Glutamatergic neuron (in vitro differentiated cells): ENCODE measurements at regions not wholly inside any gene's neighbourhood (a gene's known extent, or its start where the extent isn't known, plus 50 kb on each side); places are given as distances from the start of the nearest gene placed in this dataset.

Experiments used
- DNase-seq: peaks from one replicate; pipeline ENCODE4 v3.0.0; 2022
- H3K27ac Mint-ChIP-seq: one replicate; pipeline ENCODE4 v1.8.0; 2020; ENCODE audit warnings: mild to moderate bottlenecking, mixed read lengths, inconsistent platforms; ENCODE audit not compliant: unreplicated experiment
- H3K27me3 Mint-ChIP-seq: one replicate; pipeline ENCODE4 v1.8.0; 2020; ENCODE audit warnings: mild to moderate bottlenecking, moderate library complexity, mixed read lengths, inconsistent platforms; ENCODE audit not compliant: unreplicated experiment
- H3K36me3 Mint-ChIP-seq: one replicate; pipeline ENCODE4 v1.8.0; 2020; ENCODE audit warnings: mild to moderate bottlenecking, mixed read lengths, inconsistent platforms; ENCODE audit not compliant: unreplicated experiment
- H3K4me1 Mint-ChIP-seq: one replicate; pipeline ENCODE4 v1.8.0; 2020; ENCODE audit warnings: mild to moderate bottlenecking, low read depth, mixed read lengths, inconsistent platforms; ENCODE audit not compliant: unreplicated experiment
- H3K4me3 Mint-ChIP-seq: one replicate; pipeline ENCODE4 v1.8.0; 2020; ENCODE audit warnings: mild to moderate bottlenecking, mixed read lengths, inconsistent platforms; ENCODE audit not compliant: unreplicated experiment
- H3K9me3 Mint-ChIP-seq: one replicate; pipeline ENCODE4 v1.8.0; 2020; ENCODE audit warnings: mild to moderate bottlenecking, moderate library complexity, mixed read lengths, inconsistent platforms; ENCODE audit not compliant: unreplicated experiment
- TF ChIP-seq, protein P1 (sequence below): fragments of 200-600 bp; sonication (generic); IDR thresholded peaks from one replicate; pipeline ENCODE4 v1.5.0; 2021; ENCODE audit not compliant: partially characterized antibody, unreplicated experiment

- H3K9me3 Mint-ChIP-seq: no peaks in the 10 kb centered on the region
- no peak overlapping the region for H3K4me3 Mint-ChIP-seq
- no peaks in the 10 kb centered on the region for H3K36me3 Mint-ChIP-seq
- no peak overlapping the region for H3K27ac Mint-ChIP-seq
- TF ChIP-seq, protein P1, sequence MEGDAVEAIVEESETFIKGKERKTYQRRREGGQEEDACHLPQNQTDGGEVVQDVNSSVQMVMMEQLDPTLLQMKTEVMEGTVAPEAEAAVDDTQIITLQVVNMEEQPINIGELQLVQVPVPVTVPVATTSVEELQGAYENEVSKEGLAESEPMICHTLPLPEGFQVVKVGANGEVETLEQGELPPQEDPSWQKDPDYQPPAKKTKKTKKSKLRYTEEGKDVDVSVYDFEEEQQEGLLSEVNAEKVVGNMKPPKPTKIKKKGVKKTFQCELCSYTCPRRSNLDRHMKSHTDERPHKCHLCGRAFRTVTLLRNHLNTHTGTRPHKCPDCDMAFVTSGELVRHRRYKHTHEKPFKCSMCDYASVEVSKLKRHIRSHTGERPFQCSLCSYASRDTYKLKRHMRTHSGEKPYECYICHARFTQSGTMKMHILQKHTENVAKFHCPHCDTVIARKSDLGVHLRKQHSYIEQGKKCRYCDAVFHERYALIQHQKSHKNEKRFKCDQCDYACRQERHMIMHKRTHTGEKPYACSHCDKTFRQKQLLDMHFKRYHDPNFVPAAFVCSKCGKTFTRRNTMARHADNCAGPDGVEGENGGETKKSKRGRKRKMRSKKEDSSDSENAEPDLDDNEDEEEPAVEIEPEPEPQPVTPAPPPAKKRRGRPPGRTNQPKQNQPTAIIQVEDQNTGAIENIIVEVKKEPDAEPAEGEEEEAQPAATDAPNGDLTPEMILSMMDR: no peak
- DNase-seq: no peak
- peaks cover 4% of the 10 kb centered on the region for H3K27me3 Mint-ChIP-seq
- peaks cover 5% of the 10 kb centered on the region for H3K4me1 Mint-ChIP-seq
Observed at GRCh38 chr4:85419103-85419502, 55.8 kb upstream of the ARHGAP24 start.

- Mint-ChIP-seq H3K4me1 (peaks cover 5% of the 10 kb centered on the region), H3K27me3 (peaks cover 4% of the 10 kb centered on the region), H3K9me3 (no peaks in the 10 kb centered on the region), H3K27ac (no peak overlapping the region), H3K36me3 (no peaks in the 10 kb centered on the region), H3K4me3 (no peak overlapping the region)
- no peak for DNase-seq
- TF ChIP-seq, protein P1: no peak
Observed at GRCh38 chr4:85420831-85421230, 54.1 kb upstream of the ARHGAP24 start.

DNA sequence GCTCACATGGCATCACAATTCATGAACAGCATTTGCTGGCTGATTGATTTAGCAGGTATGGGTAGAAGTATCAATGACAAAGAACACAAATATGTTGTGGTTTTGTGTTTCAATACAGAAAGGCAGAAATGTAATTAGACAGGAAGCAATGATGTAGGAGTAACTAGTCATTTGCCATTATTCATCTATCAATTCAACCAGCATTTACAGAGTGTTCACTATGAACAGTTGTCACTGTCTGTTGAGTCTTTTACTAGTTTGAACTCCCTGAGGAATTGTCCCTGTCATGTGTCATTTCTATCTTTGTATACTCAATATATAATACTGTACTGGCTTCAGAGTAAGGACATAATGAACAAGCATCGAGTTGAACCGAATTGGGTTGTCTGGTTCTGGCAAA lies 51.5 kb upstream of the ARHGAP24 start:
- no peaks in the 10 kb centered on the region for H3K36me3 Mint-ChIP-seq
- no peak for DNase-seq
- H3K27ac Mint-ChIP-seq: no peak overlapping the region
- H3K27me3 Mint-ChIP-seq: peaks cover 2% of the 10 kb centered on the region
- H3K4me1 Mint-ChIP-seq: peaks cover 5% of the 10 kb centered on the region
- H3K9me3 Mint-ChIP-seq: no peaks in the 10 kb centered on the region
- TF ChIP-seq, protein P1: no peak
- no peak overlapping the region for H3K4me3 Mint-ChIP-seq
